K562 (cell line): ENCODE measurements at regions not wholly inside any gene's neighbourhood (a gene's known extent, or its start where the extent isn't known, plus 50 kb on each side); places are given as distances from the start of the nearest gene placed in this dataset.

Experiments
- ATAC-seq: fragments of 200-7000 bp; cut with Tn5 transposase; 3 replicates; pipeline ENCODE4 v1.9.1; 2020; ENCODE audit warnings: moderate library complexity
- BruUV-seq: library from RNA; stranded (reverse); fragments of 400-500 nt; replicated peaks from 2 replicates; lab custom pipeline; 2021; lab: Mats Ljungman, UMichigan
- CTCF ChIA-PET: fragments of 300-600 bp; formaldehyde crosslinking; extraction: SDS; loops from one replicate; lab custom pipeline; 2021; ENCODE audit warnings: low intra/inter-chr PET ratio; lab: Yijun Ruan, JAX
- POLR2A ChIA-PET: fragments of 300-600, 350-650 bp; sonication (Branson Sonifier 250); formaldehyde crosslinking; extraction: SDS; loops from one replicate; lab custom pipeline; 2021; ENCODE audit warnings: antibody characterized with exemption, inconsistent platforms; lab: Yijun Ruan, JAX
- DNase-seq, 4 experiments: peaks; one replicate each; pipeline versions ENCODE4 v3.0.0 to v3.0.0-alpha.2; 2011 to 2018; ENCODE audit warnings: low spot score in 3 of 4, mixed read lengths in 3 of 4; ENCODE audit errors: extremely low read depth in 1 of 4
- FAIRE-seq: peaks from 2 replicates; lab custom pipeline; 2011; peaks lifted over from hg19 to GRCh38; lab: Jason Lieb, UNC
- H2AFZ ChIP-seq: 2 replicates; pipeline ENCODE4 v1.6.0; 2011; ENCODE audit warnings: low read depth, low read length, control low read depth, inconsistent platforms
- H3K27ac ChIP-seq: fragments of 200-600 bp; 3 replicates; pipeline ENCODE4 v1.8.0; 2011; ENCODE audit warnings: low read depth, mild to moderate bottlenecking, control low read depth, inconsistent platforms, low read length, moderate library complexity, mixed read lengths; ENCODE audit errors: extremely low read depth
- H3K27me3 ChIP-seq, 2 experiments: fragments of 300-600 bp in 1 of 2; 2 replicates in 1 of 2; 3 replicates in 1 of 2; pipeline versions ENCODE4 v1.6.0 to v1.8.0; 2011; ENCODE audit warnings: inconsistent platforms in 2 of 2, low read length in 2 of 2, mild to moderate bottlenecking in 1 of 2, mixed read lengths in 1 of 2, moderate library complexity in 1 of 2; ENCODE audit not compliant: control insufficient read depth in 2 of 2, insufficient read depth in 2 of 2
- H3K36me3 ChIP-seq: fragments of 300-600 bp; 3 replicates; pipeline ENCODE4 v1.8.0; 2011; ENCODE audit warnings: mild to moderate bottlenecking, low read length, inconsistent platforms; ENCODE audit not compliant: control insufficient read depth, insufficient read depth
- H3K4me1 ChIP-seq, 2 experiments: fragments of 200-600 bp in 1 of 2; replicated peaks in 1 of 2; 2 replicates in 1 of 2; 3 replicates in 1 of 2; pipeline versions ENCODE4 v1.5.1 to v1.8.0; 2011; ENCODE audit warnings: inconsistent platforms in 2 of 2, low read length in 2 of 2, mild to moderate bottlenecking in 1 of 2, mixed read lengths in 1 of 2, moderate library complexity in 1 of 2; ENCODE audit not compliant: control insufficient read depth in 2 of 2, insufficient read depth in 2 of 2
- H3K4me2 ChIP-seq: 2 replicates; pipeline ENCODE4 v1.6.1; 2011; ENCODE audit warnings: low read length, control low read depth, inconsistent platforms, mixed read lengths; ENCODE audit not compliant: insufficient read depth
- H3K4me3 ChIP-seq: fragments of 200-600 bp; sonication (generic), shearing (Covaris generic); 2 replicates; pipeline ENCODE4 v1.5.1; 2016; ENCODE audit warnings: control low read depth, inconsistent platforms
- H3K79me2 ChIP-seq: fragments of 200-600 bp; 3 replicates; pipeline ENCODE4 v1.8.0; 2011; ENCODE audit warnings: low read length, inconsistent platforms; ENCODE audit not compliant: control insufficient read depth, insufficient read depth
- H3K9ac ChIP-seq, 2 experiments: 2 replicates each; pipeline versions ENCODE4 v1.6.0 to v1.6.1; 2011; ENCODE audit warnings: low read depth in 2 of 2, low read length in 2 of 2, control low read depth in 1 of 2, inconsistent platforms in 1 of 2, mild to moderate bottlenecking in 1 of 2, mixed read lengths in 1 of 2; ENCODE audit not compliant: insufficient read depth in 1 of 2
- H3K9me1 ChIP-seq: one replicate; pipeline ENCODE4 v1.6.0; 2011; ENCODE audit warnings: inconsistent platforms, mild to moderate bottlenecking, low read length, moderate library complexity; ENCODE audit not compliant: control insufficient read depth, insufficient read depth
- H3K9me3 ChIP-seq: replicated peaks from 2 replicates; pipeline ENCODE4 v1.5.1; 2011; ENCODE audit warnings: low read depth, low read length, inconsistent platforms; ENCODE audit not compliant: control insufficient read depth, insufficient read depth
- H4K20me1 ChIP-seq: replicated peaks from 2 replicates; pipeline ENCODE4 v1.6.1; 2011; ENCODE audit warnings: low read length, inconsistent platforms, mixed read lengths; ENCODE audit not compliant: control insufficient read depth, insufficient read depth
- ARID2 ChIP-seq: fragments of 450-650 bp; IDR thresholded peaks from 2 replicates; pipeline ENCODE4 v1.6.1; 2017; ENCODE audit warnings: antibody characterized with exemption, mild to moderate bottlenecking
- DMBX1 ChIP-seq: fragments of 250-450 bp; sonication (Bioruptor Pico); IDR thresholded peaks from 2 replicates; pipeline ENCODE4 v1.8.0; 2022; ENCODE audit warnings: inconsistent platforms, mild to moderate bottlenecking, moderate library complexity, borderline replicate concordance
- FOXA1 ChIP-seq: fragments of 450-650 bp; IDR thresholded peaks from 2 replicates; pipeline ENCODE4 v1.6.1; 2016; ENCODE audit warnings: mild to moderate bottlenecking, borderline replicate concordance
- HNRNPL ChIP-seq: fragments of 200-400 bp; formaldehyde crosslinking; IDR thresholded peaks from 2 replicates; pipeline ENCODE4 v1.6.1; 2017; ENCODE audit warnings: low read depth, mild to moderate bottlenecking, low read length
- JUNB ChIP-seq: fragments of 450-650 bp; formaldehyde crosslinking; conservative IDR thresholded peaks from 2 replicates; pipeline ENCODE4 v1.4.0; 2020; ENCODE audit warnings: mild to moderate bottlenecking
- JUND ChIP-seq, 2 experiments: IDR thresholded peaks; 2 replicates in 1 of 2; 3 replicates in 1 of 2; pipeline ENCODE4 v1.6.1; 2011; ENCODE audit warnings: borderline replicate concordance in 2 of 2, low read depth in 2 of 2, low read length in 2 of 2, improper control_type of control experiment in 1 of 2, missing biosample characterization in 1 of 2, missing genetic modification characterization in 1 of 2, missing genetic modification reagents in 1 of 2
- L3MBTL2 ChIP-seq: fragments of 450-650 bp; IDR thresholded peaks from 2 replicates; pipeline ENCODE4 v1.6.1; 2016; ENCODE audit warnings: mild to moderate bottlenecking, moderate library complexity
- NR3C1 ChIP-seq: sonication (generic); formaldehyde crosslinking; IDR thresholded peaks from 2 replicates; pipeline ENCODE4 v1.8.1; 2022; ENCODE audit warnings: missing genetic modification reagents
- SP2 ChIP-seq: IDR thresholded peaks from 2 replicates; pipeline ENCODE4 v1.6.1; 2011; ENCODE audit warnings: mild to moderate bottlenecking, low read depth, low read length, moderate library complexity; ENCODE audit not compliant: poor library complexity, severe bottlenecking; ENCODE audit errors: extremely low read depth
- SREBF1 ChIP-seq: fragments of 150-350 bp; IDR thresholded peaks from 2 replicates; pipeline ENCODE4 v1.6.1; 2014; ENCODE audit warnings: antibody characterized with exemption, low read depth, low read length, borderline replicate concordance
- TAF1 ChIP-seq: IDR thresholded peaks from 2 replicates; pipeline ENCODE4 v1.6.1; 2011; ENCODE audit warnings: mild to moderate bottlenecking, low read length, moderate library complexity; ENCODE audit not compliant: insufficient read depth, control insufficient read depth, severe bottlenecking; ENCODE audit errors: extremely low read depth
- TAF7 ChIP-seq: fragments of 450-650 bp; IDR thresholded peaks from 2 replicates; pipeline ENCODE4 v1.6.1; 2016; ENCODE audit warnings: missing genetic modification characterization, missing compliant biosample characterization
- TBP ChIP-seq: optimal IDR thresholded peaks from 2 replicates; pipeline ENCODE3; 2011; ENCODE audit warnings: low read depth, low read length, improper control_type of control experiment
- TFAM ChIP-seq: fragments of 250-450 bp; sonication (Bioruptor Pico); conservative IDR thresholded peaks from 2 replicates; pipeline ENCODE4 v1.5.0; 2021; ENCODE audit warnings: mild to moderate bottlenecking, moderate library complexity
- ZNF316 ChIP-seq: fragments of 450-650 bp; IDR thresholded peaks from 2 replicates; pipeline ENCODE4 v1.6.1; 2016
- ZNF384 ChIP-seq: IDR thresholded peaks from 2 replicates; pipeline ENCODE4 v1.6.1; 2012; ENCODE audit warnings: low read depth, low read length, improper control_type of control experiment
- ZNF41 ChIP-seq: fragments of 250-450 bp; sonication (Bioruptor Pico); conservative IDR thresholded peaks from 2 replicates; pipeline ENCODE4 v1.4.0; 2020; ENCODE audit warnings: mild to moderate bottlenecking
- WGBS: fragments of 100-300 bp; shearing (Covaris generic); methylation state at CpG from one replicate; pipeline ENCODE4 v1.1.6; 2016; ENCODE audit warnings: low coverage, mixed read lengths; ENCODE audit not compliant: insufficient coverage; ENCODE audit errors: missing lambda C conversion rate; 5-methylcytosine and 5-hydroxymethylcytosine counted together
- in situ Hi-C: fragments of 300-500 bp; cut with MboI; formaldehyde crosslinking; loops from 4 replicates; pipeline ENCODE4 v1.15.0; 2018; ENCODE audit warnings: inconsistent platforms, mixed read lengths
- intact Hi-C: fragments of 100-400 bp; cut with micrococcal nuclease; formaldehyde crosslinking; loops from 2 replicates; pipeline ENCODE4 v1.14.2; 2022
- TF ChIP-seq, protein P1 (sequence below), 2 experiments: IDR thresholded peaks in 1 of 2; conservative IDR thresholded peaks in 1 of 2; 2 replicates each; pipeline ENCODE4 v1.6.1; 2016; ENCODE audit warnings: low read depth in 2 of 2, mild to moderate bottlenecking in 1 of 2, missing compliant biosample characterization in 1 of 2, missing genetic modification characterization in 1 of 2, moderate library complexity in 1 of 2
- TF ChIP-seq, protein P2 (sequence below): fragments of 450-650 bp; IDR thresholded peaks from 2 replicates; pipeline ENCODE4 v1.6.1; 2014; ENCODE audit warnings: low read depth, mild to moderate bottlenecking, moderate library complexity, borderline replicate concordance

DNA sequence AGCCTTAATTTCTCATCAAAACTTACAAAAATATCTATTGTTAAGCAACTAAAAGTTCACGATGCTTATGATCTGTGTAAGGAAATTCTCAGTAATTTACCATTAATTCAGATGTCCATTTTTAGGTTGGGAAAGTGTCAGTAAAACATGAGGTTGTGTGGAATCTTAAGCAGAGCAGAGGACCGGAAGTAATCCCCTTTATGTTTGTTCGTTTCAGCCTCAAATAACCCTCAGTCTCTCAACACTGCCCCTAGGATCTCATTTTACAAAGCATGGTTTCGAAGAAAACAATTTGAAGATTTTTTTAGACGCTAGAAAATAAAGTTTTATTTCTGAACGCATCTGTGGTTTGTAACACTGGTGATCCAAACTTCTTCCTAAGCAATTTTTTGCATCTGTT lies 504.2 kb downstream of the MAT2B start (continued):
- TF ChIP-seq, protein P1, sequence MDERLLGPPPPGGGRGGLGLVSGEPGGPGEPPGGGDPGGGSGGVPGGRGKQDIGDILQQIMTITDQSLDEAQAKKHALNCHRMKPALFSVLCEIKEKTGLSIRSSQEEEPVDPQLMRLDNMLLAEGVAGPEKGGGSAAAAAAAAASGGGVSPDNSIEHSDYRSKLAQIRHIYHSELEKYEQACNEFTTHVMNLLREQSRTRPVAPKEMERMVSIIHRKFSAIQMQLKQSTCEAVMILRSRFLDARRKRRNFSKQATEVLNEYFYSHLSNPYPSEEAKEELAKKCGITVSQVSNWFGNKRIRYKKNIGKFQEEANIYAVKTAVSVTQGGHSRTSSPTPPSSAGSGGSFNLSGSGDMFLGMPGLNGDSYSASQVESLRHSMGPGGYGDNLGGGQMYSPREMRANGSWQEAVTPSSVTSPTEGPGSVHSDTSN (CRISPR knock-in tag; IDR thresholded peaks at IDR 0.05; ENCODE audit: low read depth): no peak
- TF ChIP-seq, protein P1 (tag; conservative IDR thresholded peaks at IDR 0.05; ENCODE audit: low read depth): no peak
- TF ChIP-seq ZNF384 (no peak), TAF7 (no peak)

DNA sequence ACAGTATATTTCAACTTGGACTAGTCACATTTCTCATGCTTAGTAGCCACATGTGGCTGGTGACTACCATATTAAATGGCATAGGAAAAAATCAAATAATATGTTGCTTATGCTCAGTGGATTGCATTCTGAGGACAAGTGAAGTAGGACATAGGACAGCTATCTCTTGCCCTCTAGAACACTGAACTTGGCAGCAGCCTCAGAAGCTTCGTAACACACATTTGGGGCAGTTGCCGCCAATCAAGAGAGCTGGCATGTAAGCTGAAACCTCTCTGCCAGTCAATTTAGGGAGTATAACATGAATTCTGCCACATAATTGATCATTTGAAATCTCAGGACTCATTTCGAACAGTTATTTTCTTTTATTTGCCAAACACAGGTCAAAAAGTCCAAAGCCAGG lies 505.5 kb downstream of the MAT2B start:
- Histone ChIP-seq H3K9me1 (no peaks in the 10 kb centered on the region), H3K4me3 (no peak overlapping the region), H3K36me3 (no peaks in the 10 kb centered on the region), H3K4me1 (no peaks in the 10 kb centered on the region), H3K9ac (no peak overlapping the region), H3K4me2 (no peak overlapping the region), H2AFZ (no peak overlapping the region), H3K9me3 (no peaks in the 10 kb centered on the region), H3K27me3 (no peaks in the 10 kb centered on the region), H3K27ac (no peak overlapping the region), H4K20me1 (no peaks in the 10 kb centered on the region), H3K79me2 (no peaks in the 10 kb centered on the region)
- no peak for ATAC-seq
- POLR2A ChIA-PET: no interaction called here
- no TSS peak for BruUV-seq
- intact Hi-C loops (loop anchor here (5.0 kb wide), 1 partner anchor 341 kb away; no protein-coding TSS in a partner anchor), in situ Hi-C loops (no loop called here)
- CTCF ChIA-PET: no interaction called here
- FAIRE-seq: no peak
- WGBS: 5% methylated on average over 3 of the region's 3 CpGs
- no peak for DNase-seq
- TF ChIP-seq FOXA1 (no peak), HNRNPL (no peak), TBP (no peak), TFAM (CRISPR knock-in tag) (no peak), JUNB (CRISPR knock-in tag) (no peak), JUND (IDR thresholded peaks at IDR 0.05; ENCODE audit: borderline replicate concordance, low read depth, low read length) (no peak), JUND (tag; IDR thresholded peaks at IDR 0.05; ENCODE audit: borderline replicate concordance, low read depth, low read length) (no peak), ZNF41 (CRISPR knock-in tag) (no peak), DMBX1 (CRISPR knock-in tag) (no peak), ZNF316 (no peak), ARID2 (no peak), SREBF1 (no peak), SP2 (no peak), TAF1 (no peak), NR3C1 (CRISPR knock-in tag) (no peak), L3MBTL2 (no peak)
- TF ChIP-seq, protein P2, sequence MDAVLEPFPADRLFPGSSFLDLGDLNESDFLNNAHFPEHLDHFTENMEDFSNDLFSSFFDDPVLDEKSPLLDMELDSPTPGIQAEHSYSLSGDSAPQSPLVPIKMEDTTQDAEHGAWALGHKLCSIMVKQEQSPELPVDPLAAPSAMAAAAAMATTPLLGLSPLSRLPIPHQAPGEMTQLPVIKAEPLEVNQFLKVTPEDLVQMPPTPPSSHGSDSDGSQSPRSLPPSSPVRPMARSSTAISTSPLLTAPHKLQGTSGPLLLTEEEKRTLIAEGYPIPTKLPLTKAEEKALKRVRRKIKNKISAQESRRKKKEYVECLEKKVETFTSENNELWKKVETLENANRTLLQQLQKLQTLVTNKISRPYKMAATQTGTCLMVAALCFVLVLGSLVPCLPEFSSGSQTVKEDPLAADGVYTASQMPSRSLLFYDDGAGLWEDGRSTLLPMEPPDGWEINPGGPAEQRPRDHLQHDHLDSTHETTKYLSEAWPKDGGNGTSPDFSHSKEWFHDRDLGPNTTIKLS: no peak
